Liver (tissue), 8 donors: ENCODE measurements at regions not wholly inside any gene's neighbourhood (a gene's known extent, or its start where the extent isn't known, plus 50 kb on each side); places are given as distances from the start of the nearest gene placed in this dataset.

ENCODE experiments used
- DNase-seq: peaks from one replicate; pipeline ENCODE4 v3.0.0-alpha.2; 2017; ENCODE audit warnings: low spot score
- H3K27ac ChIP-seq, 2 donors: one replicate each; pipeline ENCODE4 v1.7.0; 2013; ENCODE audit warnings: inconsistent platforms in 2 of 2, low read length in 2 of 2, control low read depth in 1 of 2, low read depth in 1 of 2, mild to moderate bottlenecking in 1 of 2
- H3K27me3 ChIP-seq, 4 donors: one replicate each; pipeline versions ENCODE4 v1.6.1 to v1.7.0; 2013; ENCODE audit warnings: low read length in 3 of 4, inconsistent platforms in 1 of 4, mild to moderate bottlenecking in 1 of 4, moderate library complexity in 1 of 4; ENCODE audit not compliant: control insufficient read depth in 4 of 4, insufficient read depth in 4 of 4
- H3K36me3 ChIP-seq, 4 donors: one replicate each; pipeline versions ENCODE4 v1.6.1 to v1.7.0; 2013; ENCODE audit warnings: low read length in 3 of 4, mild to moderate bottlenecking in 3 of 4, low read depth in 1 of 4, moderate library complexity in 1 of 4; ENCODE audit not compliant: control insufficient read depth in 4 of 4, insufficient read depth in 3 of 4
- H3K4me1 ChIP-seq, 4 donors: one replicate each; pipeline versions ENCODE4 v1.6.1 to v1.7.0; 2013; ENCODE audit warnings: low read length in 3 of 4, mild to moderate bottlenecking in 3 of 4, moderate library complexity in 1 of 4; ENCODE audit not compliant: control insufficient read depth in 4 of 4, insufficient read depth in 4 of 4
- H3K4me3 ChIP-seq, 3 donors: one replicate each; pipeline versions ENCODE4 v1.6.1 to v1.7.0; 2013; ENCODE audit warnings: low read length in 3 of 3, control low read depth in 1 of 3, low read depth in 1 of 3, mild to moderate bottlenecking in 1 of 3
- H3K9ac ChIP-seq, 2 donors: one replicate each; pipeline ENCODE4 v1.7.0; 2013; ENCODE audit warnings: low read length in 2 of 2, mild to moderate bottlenecking in 2 of 2, moderate library complexity in 2 of 2, control low read depth in 1 of 2, low read depth in 1 of 2
- H3K9me3 ChIP-seq, 4 donors: one replicate each; pipeline versions ENCODE4 v1.6.1 to v1.7.0; 2013; ENCODE audit warnings: low read length in 3 of 4; ENCODE audit not compliant: control insufficient read depth in 4 of 4
- FOXA2 ChIP-seq: IDR thresholded peaks from 2 replicates; pipeline ENCODE4 v1.6.1; 2016; ENCODE audit warnings: antibody characterized with exemption
- GABPA ChIP-seq, 2 donors: IDR thresholded peaks in 1 of 2; conservative IDR thresholded peaks in 1 of 2; 2 replicates each; pipeline ENCODE4 v1.6.1; 2016; ENCODE audit warnings: antibody characterized with exemption in 2 of 2, mild to moderate bottlenecking in 1 of 2, moderate library complexity in 1 of 2
- HNF4A ChIP-seq, 2 donors: conservative IDR thresholded peaks; 2 replicates each; pipeline ENCODE4 v1.6.1; 2016; ENCODE audit warnings: antibody characterized with exemption in 2 of 2, mild to moderate bottlenecking in 2 of 2
- HNF4G ChIP-seq: IDR thresholded peaks from 2 replicates; pipeline ENCODE4 v1.6.1; 2016; ENCODE audit warnings: antibody characterized with exemption
- JUND ChIP-seq, 2 donors: IDR thresholded peaks; 2 replicates each; pipeline ENCODE4 v1.6.1; 2016; ENCODE audit warnings: antibody characterized with exemption in 2 of 2
- NR2F2 ChIP-seq: IDR thresholded peaks from 2 replicates; pipeline ENCODE4 v1.6.1; 2016; ENCODE audit warnings: antibody characterized with exemption
- RAD21 ChIP-seq, 2 donors: IDR thresholded peaks; 2 replicates each; pipeline ENCODE4 v1.6.1; 2016; ENCODE audit warnings: antibody characterized with exemption in 2 of 2, mild to moderate bottlenecking in 2 of 2
- RXRA ChIP-seq, 2 donors: IDR thresholded peaks; 2 replicates each; pipeline ENCODE4 v1.6.1; 2017 to 2018; ENCODE audit warnings: antibody characterized with exemption in 2 of 2, mild to moderate bottlenecking in 1 of 2
- SP1 ChIP-seq: IDR thresholded peaks from 2 replicates; pipeline ENCODE4 v1.6.1; 2018; ENCODE audit warnings: antibody characterized with exemption, mild to moderate bottlenecking
- TAF1 ChIP-seq: conservative IDR thresholded peaks from 2 replicates; pipeline ENCODE4 v1.6.1; 2016; ENCODE audit warnings: antibody characterized with exemption, mild to moderate bottlenecking
- YY1 ChIP-seq: IDR thresholded peaks from 2 replicates; pipeline ENCODE4 v1.6.1; 2016; ENCODE audit warnings: antibody characterized with exemption, mild to moderate bottlenecking
- WGBS: extraction: QIAGEN DNeasy Blood & Tissue Kit; methylation state at CpG from one replicate; pipeline ENCODE4 v1.1.7; 2013; 5-methylcytosine and 5-hydroxymethylcytosine counted together
- TF ChIP-seq, protein P1 (sequence below): IDR thresholded peaks from 2 replicates; pipeline ENCODE4 v1.6.1; 2016; ENCODE audit warnings: antibody characterized with exemption, mild to moderate bottlenecking
- TF ChIP-seq, protein P2 (sequence below): fragments of 150-350 bp; IDR thresholded peaks from 2 replicates; pipeline ENCODE4 v1.5.1; 2017; ENCODE audit warnings: improper control_type of control experiment, low read depth, low read length; ENCODE audit not compliant: missing input control
- TF ChIP-seq, protein P3 (sequence below): IDR thresholded peaks from 2 replicates; pipeline ENCODE4 v1.6.1; 2016; ENCODE audit warnings: antibody characterized with exemption
- TF ChIP-seq, protein P4 (sequence below): IDR thresholded peaks from 2 replicates; pipeline ENCODE4 v1.6.1; 2016; ENCODE audit warnings: antibody characterized with exemption
- TF ChIP-seq, protein P5 (sequence below): IDR thresholded peaks from 2 replicates; pipeline ENCODE4 v1.6.1; 2016; ENCODE audit warnings: antibody characterized with exemption
- donor health status: healthy.
- donor health status: healthy.
- donor health status: healthy.
- donor health status: healthy.
- donor health status: healthy.

DNA sequence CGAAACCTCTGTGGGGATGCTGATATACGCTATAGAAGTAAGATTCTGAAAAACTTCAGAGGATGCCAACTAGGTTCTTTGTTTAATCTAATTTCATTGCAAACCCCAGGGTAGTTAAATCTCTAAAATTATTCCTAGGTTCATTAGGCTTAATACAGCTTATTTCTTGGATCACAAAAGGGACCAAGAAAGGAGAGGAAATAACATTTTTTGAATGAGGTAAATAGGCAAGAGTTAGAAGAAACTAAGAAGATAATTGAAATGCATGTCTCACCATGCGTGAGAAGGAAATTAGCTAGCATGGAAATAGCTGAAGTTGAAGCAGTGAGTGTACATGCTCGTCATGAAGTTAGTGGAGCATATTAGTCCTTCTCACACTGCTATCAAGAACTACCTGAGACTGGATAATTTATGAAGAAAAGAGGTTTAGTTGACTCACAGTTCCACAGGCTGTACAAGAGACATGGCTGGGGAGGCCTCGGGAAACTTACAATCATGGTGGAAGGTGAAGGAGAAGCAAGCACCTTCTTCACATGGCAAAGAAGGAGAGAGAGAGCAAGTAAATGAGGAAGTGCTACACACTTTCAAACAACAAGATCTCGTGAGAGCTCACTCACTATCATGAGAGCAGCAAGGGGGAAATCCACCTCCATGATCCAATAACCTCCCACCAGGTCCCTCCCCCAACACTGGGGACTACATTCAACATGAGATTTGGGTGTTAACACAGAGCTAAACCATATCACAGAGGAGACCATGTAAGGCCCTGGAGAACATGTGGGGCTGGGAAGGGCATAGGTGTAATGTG lies 125.1 kb upstream of the OSMR start:
- WGBS, result 83% methylated on average over 6 of the region's 6 CpGs
- no peaks in the 10 kb centered on the region for H3K4me1 ChIP-seq

More for the DNA sequence above, 125.1 kb upstream of the OSMR start:
- no peak for DNase-seq
- H3K9me3 ChIP-seq, result no peaks in the 10 kb centered on the region
- TF ChIP-seq, protein P1, sequence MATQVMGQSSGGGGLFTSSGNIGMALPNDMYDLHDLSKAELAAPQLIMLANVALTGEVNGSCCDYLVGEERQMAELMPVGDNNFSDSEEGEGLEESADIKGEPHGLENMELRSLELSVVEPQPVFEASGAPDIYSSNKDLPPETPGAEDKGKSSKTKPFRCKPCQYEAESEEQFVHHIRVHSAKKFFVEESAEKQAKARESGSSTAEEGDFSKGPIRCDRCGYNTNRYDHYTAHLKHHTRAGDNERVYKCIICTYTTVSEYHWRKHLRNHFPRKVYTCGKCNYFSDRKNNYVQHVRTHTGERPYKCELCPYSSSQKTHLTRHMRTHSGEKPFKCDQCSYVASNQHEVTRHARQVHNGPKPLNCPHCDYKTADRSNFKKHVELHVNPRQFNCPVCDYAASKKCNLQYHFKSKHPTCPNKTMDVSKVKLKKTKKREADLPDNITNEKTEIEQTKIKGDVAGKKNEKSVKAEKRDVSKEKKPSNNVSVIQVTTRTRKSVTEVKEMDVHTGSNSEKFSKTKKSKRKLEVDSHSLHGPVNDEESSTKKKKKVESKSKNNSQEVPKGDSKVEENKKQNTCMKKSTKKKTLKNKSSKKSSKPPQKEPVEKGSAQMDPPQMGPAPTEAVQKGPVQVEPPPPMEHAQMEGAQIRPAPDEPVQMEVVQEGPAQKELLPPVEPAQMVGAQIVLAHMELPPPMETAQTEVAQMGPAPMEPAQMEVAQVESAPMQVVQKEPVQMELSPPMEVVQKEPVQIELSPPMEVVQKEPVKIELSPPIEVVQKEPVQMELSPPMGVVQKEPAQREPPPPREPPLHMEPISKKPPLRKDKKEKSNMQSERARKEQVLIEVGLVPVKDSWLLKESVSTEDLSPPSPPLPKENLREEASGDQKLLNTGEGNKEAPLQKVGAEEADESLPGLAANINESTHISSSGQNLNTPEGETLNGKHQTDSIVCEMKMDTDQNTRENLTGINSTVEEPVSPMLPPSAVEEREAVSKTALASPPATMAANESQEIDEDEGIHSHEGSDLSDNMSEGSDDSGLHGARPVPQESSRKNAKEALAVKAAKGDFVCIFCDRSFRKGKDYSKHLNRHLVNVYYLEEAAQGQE, result no peak
- TF ChIP-seq, protein P2, sequence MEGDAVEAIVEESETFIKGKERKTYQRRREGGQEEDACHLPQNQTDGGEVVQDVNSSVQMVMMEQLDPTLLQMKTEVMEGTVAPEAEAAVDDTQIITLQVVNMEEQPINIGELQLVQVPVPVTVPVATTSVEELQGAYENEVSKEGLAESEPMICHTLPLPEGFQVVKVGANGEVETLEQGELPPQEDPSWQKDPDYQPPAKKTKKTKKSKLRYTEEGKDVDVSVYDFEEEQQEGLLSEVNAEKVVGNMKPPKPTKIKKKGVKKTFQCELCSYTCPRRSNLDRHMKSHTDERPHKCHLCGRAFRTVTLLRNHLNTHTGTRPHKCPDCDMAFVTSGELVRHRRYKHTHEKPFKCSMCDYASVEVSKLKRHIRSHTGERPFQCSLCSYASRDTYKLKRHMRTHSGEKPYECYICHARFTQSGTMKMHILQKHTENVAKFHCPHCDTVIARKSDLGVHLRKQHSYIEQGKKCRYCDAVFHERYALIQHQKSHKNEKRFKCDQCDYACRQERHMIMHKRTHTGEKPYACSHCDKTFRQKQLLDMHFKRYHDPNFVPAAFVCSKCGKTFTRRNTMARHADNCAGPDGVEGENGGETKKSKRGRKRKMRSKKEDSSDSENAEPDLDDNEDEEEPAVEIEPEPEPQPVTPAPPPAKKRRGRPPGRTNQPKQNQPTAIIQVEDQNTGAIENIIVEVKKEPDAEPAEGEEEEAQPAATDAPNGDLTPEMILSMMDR, result no peak
- TF ChIP-seq, protein P3, sequence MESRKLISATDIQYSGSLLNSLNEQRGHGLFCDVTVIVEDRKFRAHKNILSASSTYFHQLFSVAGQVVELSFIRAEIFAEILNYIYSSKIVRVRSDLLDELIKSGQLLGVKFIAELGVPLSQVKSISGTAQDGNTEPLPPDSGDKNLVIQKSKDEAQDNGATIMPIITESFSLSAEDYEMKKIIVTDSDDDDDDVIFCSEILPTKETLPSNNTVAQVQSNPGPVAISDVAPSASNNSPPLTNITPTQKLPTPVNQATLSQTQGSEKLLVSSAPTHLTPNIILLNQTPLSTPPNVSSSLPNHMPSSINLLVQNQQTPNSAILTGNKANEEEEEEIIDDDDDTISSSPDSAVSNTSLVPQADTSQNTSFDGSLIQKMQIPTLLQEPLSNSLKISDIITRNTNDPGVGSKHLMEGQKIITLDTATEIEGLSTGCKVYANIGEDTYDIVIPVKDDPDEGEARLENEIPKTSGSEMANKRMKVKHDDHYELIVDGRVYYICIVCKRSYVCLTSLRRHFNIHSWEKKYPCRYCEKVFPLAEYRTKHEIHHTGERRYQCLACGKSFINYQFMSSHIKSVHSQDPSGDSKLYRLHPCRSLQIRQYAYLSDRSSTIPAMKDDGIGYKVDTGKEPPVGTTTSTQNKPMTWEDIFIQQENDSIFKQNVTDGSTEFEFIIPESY, result no peak
- TF ChIP-seq SP1 (no peak), FOXA2 (no peak), HNF4G (no peak), TAF1 (no peak), RAD21 (IDR thresholded peaks at IDR 0.05) (no peak), JUND (IDR thresholded peaks at IDR 0.05) (no peak), NR2F2 (no peak), GABPA (IDR thresholded peaks at IDR 0.05 in 1 of 2, conservative IDR thresholded peaks at IDR 0.05 in 1 of 2) (no peak), YY1 (no peak), HNF4A (conservative IDR thresholded peaks at IDR 0.05) (no peak), RXRA (IDR thresholded peaks at IDR 0.05) (no peak)
- TF ChIP-seq, protein P4, sequence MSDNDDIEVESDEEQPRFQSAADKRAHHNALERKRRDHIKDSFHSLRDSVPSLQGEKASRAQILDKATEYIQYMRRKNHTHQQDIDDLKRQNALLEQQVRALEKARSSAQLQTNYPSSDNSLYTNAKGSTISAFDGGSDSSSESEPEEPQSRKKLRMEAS, result no peak
- TF ChIP-seq, protein P5, sequence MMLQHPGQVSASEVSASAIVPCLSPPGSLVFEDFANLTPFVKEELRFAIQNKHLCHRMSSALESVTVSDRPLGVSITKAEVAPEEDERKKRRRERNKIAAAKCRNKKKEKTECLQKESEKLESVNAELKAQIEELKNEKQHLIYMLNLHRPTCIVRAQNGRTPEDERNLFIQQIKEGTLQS, result no peak
- no peak overlapping the region for H3K27ac ChIP-seq
- H3K27me3 ChIP-seq, result peaks cover 0 to 9% (median 0%) of the 10 kb centered on the region in 4 donors
- H3K4me3 ChIP-seq, result no peak overlapping the region
- no peaks in the 10 kb centered on the region for H3K36me3 ChIP-seq
- H3K9ac ChIP-seq, result no peak overlapping the region
